Endothelial cell (in vitro differentiated cells): ENCODE measurements at regions not wholly inside any gene's neighbourhood (a gene's known extent, or its start where the extent isn't known, plus 50 kb on each side); places are given as distances from the start of the nearest gene placed in this dataset.

Experiments used
- DNase-seq: peaks from one replicate; pipeline ENCODE4 v3.0.0; 2021; ENCODE audit warnings: low spot score
- H3K27ac Mint-ChIP-seq: one replicate; pipeline ENCODE4 v1.8.0; 2021; ENCODE audit warnings: mixed read lengths, inconsistent platforms; ENCODE audit not compliant: unreplicated experiment
- H3K27me3 Mint-ChIP-seq: one replicate; pipeline ENCODE4 v1.8.0; 2021; ENCODE audit warnings: mild to moderate bottlenecking, moderate library complexity, mixed read lengths, inconsistent platforms; ENCODE audit not compliant: unreplicated experiment
- H3K36me3 Mint-ChIP-seq: one replicate; pipeline ENCODE4 v1.8.0; 2021; ENCODE audit warnings: mild to moderate bottlenecking, low read depth, mixed read lengths, inconsistent platforms; ENCODE audit not compliant: unreplicated experiment
- H3K4me1 Mint-ChIP-seq: one replicate; pipeline ENCODE4 v1.8.0; 2021; ENCODE audit warnings: mild to moderate bottlenecking, mixed read lengths, inconsistent platforms; ENCODE audit not compliant: unreplicated experiment
- H3K4me3 Mint-ChIP-seq: one replicate; pipeline ENCODE4 v1.8.0; 2021; ENCODE audit warnings: mild to moderate bottlenecking, mixed read lengths, inconsistent platforms; ENCODE audit not compliant: unreplicated experiment
- H3K9me3 Mint-ChIP-seq: one replicate; pipeline ENCODE4 v1.8.0; 2021; ENCODE audit warnings: mixed read lengths, inconsistent platforms; ENCODE audit not compliant: unreplicated experiment
- CTCF ChIP-seq: fragments of 200-600 bp; sonication (generic); IDR thresholded peaks from one replicate; pipeline ENCODE4 v1.5.0; 2021; ENCODE audit warnings: antibody characterized with exemption; ENCODE audit not compliant: unreplicated experiment

DNA sequence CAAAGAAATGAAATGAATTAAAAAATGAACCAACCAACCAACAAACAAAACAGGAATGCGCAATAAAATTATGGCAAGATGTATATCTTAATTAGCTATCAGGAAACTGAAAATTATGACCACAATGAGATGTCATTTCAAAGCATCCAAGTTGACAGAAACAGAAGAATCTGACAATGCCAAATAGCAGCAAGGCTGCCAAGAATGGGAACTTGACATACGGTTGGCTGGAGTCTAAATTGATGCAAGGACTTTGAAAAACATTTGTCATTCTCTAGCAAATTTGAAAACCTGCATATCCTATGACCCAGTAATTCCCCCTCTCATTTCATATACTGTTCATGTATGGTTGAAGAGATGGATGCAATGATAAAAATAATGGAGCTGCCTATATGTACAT, 1262.6 kb downstream of the TBC1D22A start:
- Mint-ChIP-seq H3K27ac (no peak overlapping the region), H3K4me1 (no peaks in the 10 kb centered on the region), H3K27me3 (peaks cover 2% of the 10 kb centered on the region), H3K4me3 (no peak overlapping the region), H3K9me3 (peaks cover 6% of the 10 kb centered on the region), H3K36me3 (no peaks in the 10 kb centered on the region)
- DNase-seq = no peak
- no peak for TF ChIP-seq CTCF

DNA sequence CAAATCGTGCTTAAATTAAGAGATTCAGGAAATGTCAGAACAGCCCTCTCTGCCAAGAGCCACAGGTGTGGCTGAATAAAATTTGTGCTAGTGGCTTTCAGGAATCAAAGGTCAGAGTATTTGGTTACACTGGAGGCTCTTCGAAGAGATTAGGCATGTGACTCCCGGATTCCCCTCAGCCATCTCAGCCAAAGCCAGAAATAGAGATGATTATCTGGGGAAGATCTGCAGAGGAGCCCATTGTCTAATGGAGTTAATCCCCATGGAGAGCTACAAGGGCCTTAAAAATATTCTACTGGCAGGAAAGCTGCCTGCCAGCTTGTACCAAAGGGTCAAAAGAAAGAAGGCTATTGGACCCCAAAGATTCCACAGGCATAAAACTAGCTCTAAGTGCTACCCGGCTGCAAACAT, 1259.5 kb downstream of the TBC1D22A start:
- Mint-ChIP-seq H3K27me3 (peaks cover 10% of the 10 kb centered on the region), H3K36me3 (peaks cover 13% of the 10 kb centered on the region), H3K9me3 (peaks cover 21% of the 10 kb centered on the region), H3K4me1 (no peaks in the 10 kb centered on the region), H3K27ac (no peak overlapping the region), H3K4me3 (no peak overlapping the region)
- TF ChIP-seq CTCF = no peak
- no peak for DNase-seq

GRCh38 chr22:48018346-48018745, 1255.9 kb downstream of the TBC1D22A start:
- no peak overlapping the region for H3K27ac Mint-ChIP-seq
- H3K27me3 Mint-ChIP-seq = peaks cover 18% of the 10 kb centered on the region
- no peak for DNase-seq
- H3K36me3 Mint-ChIP-seq = peaks cover 13% of the 10 kb centered on the region
- H3K4me1 Mint-ChIP-seq = no peaks in the 10 kb centered on the region
- H3K4me3 Mint-ChIP-seq = no peak overlapping the region
- peaks cover 28% of the 10 kb centered on the region for H3K9me3 Mint-ChIP-seq
- no peak for TF ChIP-seq CTCF

- H3K36me3 Mint-ChIP-seq = peaks cover 13% of the 10 kb centered on the region
- H3K27me3 Mint-ChIP-seq = peaks cover 18% of the 10 kb centered on the region
- no peak for TF ChIP-seq CTCF
- H3K9me3 Mint-ChIP-seq = peaks cover 28% of the 10 kb centered on the region
- H3K4me1 Mint-ChIP-seq = no peaks in the 10 kb centered on the region
- no peak overlapping the region for H3K27ac Mint-ChIP-seq
- DNase-seq = no peak
- H3K4me3 Mint-ChIP-seq = no peak overlapping the region
These were observed 1253.3 kb downstream of the TBC1D22A start for GRCh38 chr22:48015701-48016100.

DNA sequence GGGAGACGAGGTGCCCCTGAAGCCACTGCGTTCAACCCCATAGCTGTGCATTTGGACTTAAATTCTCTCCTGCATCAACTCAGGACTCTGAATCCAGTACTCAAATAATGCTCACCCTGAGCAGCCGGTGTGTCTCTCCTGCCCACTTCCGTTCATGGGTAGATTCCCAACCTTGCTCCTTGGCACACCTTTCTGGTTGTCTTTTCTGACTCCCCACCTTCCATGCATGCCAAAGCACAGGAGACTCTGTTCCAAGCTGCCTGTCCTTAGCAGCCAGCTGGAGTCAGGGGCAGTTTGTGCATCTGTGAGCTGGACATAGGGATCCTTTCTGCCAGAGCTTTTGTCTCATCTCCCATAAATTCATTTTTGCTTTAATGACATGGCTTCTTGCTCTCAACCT, 1242.5 kb downstream of the TBC1D22A start:
- TF ChIP-seq CTCF = no peak
- Mint-ChIP-seq H3K4me3 (no peak overlapping the region), H3K4me1 (no peaks in the 10 kb centered on the region), H3K9me3 (no peaks in the 10 kb centered on the region), H3K27me3 (no peaks in the 10 kb centered on the region), H3K27ac (no peak overlapping the region), H3K36me3 (no peaks in the 10 kb centered on the region)
- DNase-seq = no peak
